Stimulated activated CD8-positive, alpha-beta memory T cell treated with anti-CD3 and anti-CD28 coated beads, Interleukin-7, amount 100 ng/mL, for 1 hour (primary cell): ENCODE measurements at regions not wholly inside any gene's neighbourhood (a gene's known extent, or its start where the extent isn't known, plus 50 kb on each side); places are given as distances from the start of the nearest gene placed in this dataset.
"Not testable (repeated sequence)": the region's sequence is repeated elsewhere in the genome, so short reads cannot be mapped to it uniquely, and the experiment has no call there.

Experiments
- DNase-seq, 2 donors: peaks; one replicate each; pipeline ENCODE4 v3.0.0-alpha.2; 2020; ENCODE audit warnings: low read depth in 2 of 2

DNA sequence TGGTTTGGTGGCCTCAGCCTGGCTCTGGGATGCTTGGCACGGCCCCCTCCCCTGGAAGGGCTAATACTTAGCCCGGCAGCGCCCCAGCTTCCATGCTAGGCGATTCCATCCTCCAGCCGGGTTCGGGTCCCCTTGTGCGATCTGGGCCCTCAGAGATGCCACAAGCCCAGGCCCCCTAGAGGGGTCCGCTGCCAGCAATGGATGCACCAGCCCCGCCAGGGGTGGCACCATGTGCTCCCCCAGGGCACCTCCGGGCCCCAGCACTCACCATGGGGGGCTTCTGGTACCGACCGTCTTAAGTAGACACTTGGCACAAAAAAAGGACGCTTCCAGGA is 125.7 kb upstream of the KCTD7 start:
- no peak for DNase-seq

DNA sequence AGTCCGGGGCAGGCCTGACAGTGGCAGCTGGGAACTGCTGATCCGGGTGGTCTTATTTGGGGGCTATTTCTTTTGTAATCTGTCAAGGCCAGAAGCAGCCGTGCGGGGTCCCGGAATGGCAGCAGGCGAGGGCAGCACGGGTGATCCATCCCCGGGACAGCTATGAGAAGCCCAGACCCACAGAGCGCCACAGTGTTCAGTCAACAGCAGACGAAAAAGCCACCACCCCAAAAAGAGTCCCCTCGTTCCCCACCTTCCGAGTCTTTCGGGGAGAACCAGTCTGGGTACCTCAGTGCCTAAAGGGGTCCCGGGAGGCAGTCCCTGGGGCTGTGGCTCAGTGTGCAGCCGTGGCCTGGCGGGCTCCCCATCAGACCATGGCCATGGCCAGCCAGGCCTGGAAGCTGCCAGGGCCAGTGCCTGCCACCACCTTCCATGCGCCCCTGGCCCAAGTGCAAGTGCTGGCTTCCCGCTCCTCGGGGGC is 125.1 kb upstream of the KCTD7 start:
- DNase-seq = no peak

DNA sequence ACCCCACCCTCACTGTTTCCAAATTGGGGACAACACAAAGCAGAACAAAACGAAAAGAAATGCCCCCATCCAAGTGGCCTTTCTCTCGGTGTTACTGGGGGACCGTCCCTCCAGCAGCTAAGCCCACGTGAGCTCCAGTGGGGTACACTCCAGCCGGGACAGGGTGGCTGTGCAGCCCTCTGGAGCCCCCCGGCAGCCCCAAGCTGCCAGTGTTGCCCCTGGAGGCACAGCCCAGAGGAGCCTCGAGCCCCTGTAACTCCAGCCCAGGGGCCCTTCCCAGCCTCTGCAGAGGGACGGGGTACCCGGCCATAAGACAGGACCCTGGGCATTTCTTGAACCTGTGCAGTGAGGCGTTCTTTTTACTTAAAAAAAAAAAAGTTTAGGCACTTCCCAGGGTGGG is 124.5 kb upstream of the KCTD7 start:
- no peak for DNase-seq

DNA sequence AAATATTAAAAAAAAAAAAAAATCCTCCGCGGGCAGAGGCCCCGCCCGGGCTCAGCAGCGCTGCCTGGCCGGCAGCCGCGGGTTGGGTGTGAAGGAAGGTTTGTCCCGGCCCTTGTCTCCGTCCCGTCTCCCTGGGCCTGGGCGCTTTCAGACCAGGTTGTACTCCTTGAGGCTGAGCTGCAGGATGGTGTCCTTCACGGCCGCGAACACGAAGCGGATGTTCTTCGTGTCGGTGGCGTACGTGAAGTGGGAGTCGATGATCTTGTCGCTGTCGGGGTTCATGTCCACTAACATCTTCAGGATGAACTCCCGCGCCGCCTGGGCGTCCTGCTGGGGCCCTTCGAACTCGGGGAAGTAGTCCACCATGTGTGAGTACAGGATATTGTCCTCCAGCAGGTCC is 123.7 kb upstream of the KCTD7 start:
- DNase-seq = no peak

DNA sequence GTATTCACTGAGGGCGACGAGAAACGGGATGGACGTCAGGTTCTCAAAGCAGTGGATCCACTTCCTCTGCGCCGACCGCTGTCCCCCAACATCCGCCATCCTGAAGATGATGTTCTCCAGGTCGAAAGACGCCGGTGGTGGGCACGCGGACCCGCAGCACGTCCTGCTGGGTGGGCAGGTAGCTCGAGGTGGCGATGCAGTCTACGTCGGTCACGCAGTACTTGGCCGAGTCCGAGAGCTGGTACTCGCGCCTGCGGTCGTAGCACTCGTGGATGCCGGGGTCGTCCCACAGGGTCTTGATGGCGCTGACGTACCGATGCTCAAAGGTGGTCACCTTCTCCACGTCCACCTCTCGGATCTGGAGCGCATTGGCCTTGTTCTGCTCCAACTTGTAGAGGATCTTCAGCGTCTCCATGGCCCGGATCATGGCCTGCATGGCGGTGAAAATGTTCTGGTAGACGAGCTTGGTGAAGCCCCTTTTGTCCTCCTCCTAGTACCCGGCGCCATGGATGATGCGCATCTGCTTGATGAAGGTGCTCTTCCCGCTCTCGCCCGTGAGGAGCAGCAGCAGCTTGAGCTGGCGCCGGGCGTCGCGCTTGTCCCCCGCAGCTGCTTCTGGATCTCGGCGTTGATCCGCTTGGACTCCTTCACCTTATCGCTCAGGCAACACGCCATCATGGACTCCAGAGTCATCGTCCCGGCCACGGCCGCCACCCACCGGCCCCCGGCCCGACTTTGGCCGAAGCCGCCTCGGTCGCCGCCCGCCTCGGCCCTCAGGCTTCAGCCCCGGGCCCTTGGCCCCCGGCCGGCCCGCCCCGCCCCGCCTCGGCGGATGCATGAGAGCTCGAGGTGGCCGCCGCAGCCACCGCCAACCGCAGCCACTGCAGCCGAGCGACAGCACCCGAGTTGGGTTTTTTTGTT is 122.9 kb upstream of the KCTD7 start:
- DNase-seq = no peak

DNA sequence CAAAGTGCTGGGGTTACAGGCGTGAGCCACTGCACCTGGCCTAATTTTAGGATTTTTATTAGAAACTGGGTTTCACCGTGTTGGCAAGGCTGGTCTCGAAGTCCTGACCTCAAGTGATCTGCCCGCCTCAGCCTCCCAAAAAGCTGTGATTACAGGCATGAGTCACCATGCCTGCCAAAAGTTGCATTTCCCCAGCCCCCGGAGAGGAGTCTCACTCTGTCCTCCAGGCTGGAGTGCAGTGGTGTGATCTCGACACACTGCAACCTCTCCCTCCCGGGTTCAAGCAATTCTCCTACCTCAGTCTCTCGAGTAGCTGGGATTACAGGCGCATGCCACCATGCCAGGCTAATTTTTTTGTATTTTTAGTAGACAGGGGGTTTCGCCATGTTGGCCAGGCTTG is 122.0 kb upstream of the KCTD7 start:
- not testable (repeated sequence) for DNase-seq

DNA sequence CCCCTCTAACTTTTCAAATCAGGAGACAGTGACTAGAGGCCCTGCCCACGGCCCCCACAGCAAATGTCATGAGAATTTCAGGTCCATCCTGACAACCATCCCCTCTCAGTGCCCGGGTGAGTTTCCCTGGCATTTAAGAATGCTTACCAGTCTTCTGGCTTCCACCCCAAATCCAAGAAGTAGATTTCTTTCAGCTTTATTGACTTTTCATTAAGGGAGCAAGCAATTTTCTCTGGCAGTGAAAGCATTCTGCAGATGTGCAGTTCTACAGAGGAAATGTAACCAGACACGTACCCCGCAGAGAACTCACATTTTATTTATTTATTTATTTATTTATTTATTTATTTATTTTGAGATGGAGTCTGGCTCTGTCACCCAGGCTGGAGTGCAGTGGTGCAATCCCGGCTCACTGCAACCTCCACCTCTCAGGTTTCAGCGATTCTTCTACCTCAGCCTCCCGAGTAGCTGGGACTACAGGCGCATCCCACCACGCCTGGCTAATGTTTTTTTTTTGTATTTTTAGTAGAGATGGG is 120.9 kb upstream of the KCTD7 start:
- no peak for DNase-seq

DNA sequence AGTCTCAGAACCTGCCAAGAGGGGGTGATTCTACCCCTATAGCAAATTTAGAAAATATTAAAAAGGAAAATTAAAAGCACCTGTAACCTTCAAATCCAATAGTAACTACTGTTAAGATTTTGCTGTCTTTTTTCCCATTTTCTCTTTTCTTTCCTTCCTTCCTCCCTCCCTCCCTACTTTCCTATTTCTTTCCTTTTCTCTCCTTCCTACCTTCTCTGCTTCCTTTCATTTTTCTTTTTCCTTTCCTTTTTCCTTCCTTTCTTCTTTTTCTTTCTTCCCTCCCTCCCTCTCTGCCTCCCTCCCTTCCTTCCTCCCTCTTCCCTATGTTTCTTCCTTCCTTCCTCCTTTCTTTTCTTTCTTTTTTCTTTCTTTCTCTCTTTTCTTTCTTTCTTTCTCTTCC is 120.2 kb upstream of the KCTD7 start:
- DNase-seq = no peak

DNA sequence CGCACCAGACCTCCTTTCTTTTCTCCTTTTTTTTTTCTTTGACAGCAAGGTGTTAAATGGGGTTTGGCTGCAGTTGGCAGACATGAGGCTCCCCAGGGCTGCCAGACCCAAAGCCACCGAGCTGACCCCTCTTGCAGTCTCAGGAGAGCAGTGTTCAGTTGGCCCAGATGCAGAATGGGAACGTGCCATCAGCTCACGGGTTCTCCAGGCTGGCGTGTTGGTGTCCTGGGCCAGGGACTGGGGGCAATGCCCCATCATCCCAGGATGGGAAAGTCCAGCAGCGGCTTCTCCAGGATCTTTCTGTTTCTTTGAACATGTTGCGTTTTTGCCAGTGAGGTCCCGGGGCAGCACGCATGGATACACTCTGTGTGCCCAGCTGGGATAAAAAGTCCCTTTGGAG is 114.6 kb upstream of the KCTD7 start:
- no peak for DNase-seq

DNA sequence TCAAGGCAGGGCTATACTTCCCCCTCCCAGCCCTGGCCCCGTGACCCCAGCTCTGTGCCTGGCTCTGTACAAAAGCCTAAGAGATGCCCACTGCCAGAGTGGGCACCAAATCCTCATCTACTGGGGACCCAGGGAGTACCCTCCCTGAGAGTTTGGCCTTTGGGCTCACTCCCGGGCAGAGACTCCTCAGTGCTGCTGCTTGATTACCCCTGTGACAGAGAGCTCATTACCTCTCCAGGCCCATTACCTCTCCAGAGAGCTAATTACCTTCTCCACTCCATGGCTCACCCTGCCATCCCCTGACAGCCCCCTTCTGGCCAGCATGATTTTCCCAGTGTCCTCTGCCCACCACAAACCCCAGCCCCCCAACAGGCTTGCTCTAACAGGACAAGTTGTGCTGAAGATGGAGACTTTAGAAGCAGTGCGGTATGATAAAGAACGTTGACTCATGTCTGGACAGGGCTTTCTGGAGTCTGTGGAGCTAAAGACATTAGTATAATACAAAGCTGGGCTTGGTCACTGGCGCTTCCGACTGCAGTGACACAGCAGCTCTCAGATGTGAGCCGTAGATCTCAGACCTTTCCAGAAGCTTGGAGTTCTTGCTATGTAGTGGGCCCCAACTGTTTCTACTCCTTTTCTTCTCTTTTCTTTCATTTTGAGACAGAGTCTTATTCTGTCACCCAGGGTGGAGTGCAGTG is 111.3 kb upstream of the KCTD7 start:
- no peak for DNase-seq

DNA sequence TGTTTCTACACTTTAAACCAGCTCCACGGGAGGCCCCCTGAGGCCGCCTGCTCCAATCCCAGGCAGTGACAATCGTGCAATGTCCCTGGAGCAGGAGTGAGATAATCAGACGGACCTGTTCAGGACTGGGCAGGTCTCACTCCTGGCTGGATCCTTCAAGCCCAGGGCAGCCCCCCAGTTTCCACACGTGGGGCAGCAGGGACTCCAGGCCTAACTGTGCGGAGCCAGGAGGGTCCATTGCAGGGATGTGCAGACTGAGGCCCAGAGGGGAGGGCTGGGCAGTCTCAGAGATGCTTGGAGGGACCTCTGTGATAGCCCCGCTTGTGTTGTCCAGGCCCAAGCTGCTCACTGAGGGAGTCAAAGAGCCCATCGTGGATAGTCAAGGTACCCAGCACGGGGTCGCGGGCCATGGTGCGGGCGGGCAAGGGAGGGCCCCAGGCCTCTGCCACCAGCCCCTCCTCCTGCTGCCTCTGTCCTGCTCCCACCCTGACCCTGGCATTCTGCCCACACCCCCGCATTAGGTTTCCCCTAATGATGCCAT is 110.5 kb upstream of the KCTD7 start:
- no peak for DNase-seq

DNA sequence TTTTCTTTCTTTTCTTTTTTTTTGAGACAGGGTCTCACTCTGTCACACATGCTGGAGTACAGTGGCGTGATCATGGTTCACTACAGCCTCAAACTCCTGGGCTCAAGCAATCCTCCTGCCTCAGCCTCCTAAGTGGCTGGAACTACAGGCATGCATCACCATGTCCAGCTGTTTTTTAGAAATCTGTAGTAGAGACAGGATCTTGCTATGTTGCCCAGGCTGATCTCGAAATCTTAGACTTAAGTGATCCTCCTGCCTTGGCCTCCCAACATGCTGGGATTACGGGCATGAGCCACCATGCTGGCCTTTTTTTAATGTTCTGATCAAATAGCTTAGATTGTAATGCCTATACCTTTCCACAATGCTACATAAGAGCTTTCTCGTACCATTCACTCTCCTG is 107.0 kb upstream of the KCTD7 start:
- no peak for DNase-seq

DNA sequence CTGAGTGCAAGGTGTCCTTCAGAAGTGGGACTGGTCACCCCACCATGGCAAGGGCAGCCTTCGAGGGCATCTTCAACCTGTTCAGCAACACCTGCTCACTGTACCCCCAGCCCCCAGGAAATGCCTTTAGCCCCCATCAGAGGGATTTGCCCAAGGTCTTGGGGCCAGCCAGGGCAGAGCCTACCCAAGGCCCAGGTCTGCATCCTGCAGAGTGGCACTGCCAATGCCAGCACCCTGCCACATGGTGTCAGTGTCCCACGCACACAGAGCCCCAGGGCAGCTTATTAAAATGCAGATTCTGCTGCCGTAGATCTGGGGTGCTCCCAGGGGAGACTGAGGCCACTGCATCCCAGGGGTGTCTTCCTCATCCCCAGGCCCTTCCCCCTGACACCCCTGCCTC is 106.2 kb upstream of the KCTD7 start:
- DNase-seq = no peak

DNA sequence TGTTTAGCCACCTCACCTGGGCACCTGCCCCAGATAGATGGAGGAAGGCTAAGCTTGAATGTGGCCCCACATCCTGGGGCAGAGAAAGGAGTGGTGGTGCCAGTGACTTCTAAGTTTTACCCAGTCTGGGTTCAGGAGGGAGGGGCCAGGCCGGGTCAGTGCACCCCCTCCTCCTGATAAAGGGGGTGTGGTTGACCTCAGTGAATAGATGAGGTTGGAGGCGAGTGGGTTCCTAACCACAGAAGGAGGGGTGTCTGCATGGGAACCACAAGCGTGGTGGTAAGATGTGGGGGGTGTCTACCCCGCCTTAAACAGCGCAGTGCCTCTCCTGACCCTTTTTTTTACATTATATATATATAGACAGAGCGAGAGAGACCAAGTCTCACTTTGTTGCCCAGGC is 105.3 kb upstream of the KCTD7 start:
- DNase-seq = no peak

DNA sequence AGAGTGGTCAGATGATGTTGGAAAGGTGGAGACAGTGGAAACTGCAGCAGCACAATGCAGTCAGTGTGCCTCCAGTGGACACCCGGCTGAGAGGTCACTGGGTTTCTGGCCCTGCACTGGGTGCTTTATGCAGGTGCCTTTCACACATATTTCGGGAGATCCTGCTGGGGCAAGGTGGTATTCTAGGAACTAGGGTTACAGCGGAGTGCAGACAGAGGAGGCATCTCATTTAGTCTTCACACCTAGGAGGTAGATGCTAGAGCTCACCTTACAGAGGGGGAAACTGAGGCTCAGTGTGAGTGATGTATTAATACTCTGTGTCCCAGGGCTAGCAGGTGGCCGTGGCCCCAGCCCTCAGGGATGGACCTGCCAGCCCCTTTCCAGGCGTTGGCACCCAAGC is 103.9 kb upstream of the KCTD7 start:
- DNase-seq = no peak

DNA sequence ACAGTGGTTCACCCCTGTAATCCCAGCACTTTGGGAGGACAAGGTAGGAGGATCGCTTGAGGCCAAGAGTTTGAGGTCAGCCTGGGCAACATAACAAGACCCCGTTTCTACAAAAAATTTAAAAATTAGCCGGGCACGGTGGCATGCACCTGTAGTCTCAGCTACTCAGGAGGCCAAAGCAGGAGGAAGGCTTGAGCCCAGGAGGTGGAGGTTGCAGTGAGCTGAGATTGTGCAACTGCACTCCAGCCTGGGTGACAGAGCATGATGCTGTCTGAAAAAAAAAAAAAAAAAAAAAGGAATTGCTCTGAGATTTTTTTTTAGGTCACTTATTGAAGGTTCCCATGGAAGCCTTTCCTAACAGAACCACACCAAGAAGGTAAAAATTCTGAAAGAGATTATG is 101.9 kb upstream of the KCTD7 start:
- not testable (repeated sequence) for DNase-seq

DNA sequence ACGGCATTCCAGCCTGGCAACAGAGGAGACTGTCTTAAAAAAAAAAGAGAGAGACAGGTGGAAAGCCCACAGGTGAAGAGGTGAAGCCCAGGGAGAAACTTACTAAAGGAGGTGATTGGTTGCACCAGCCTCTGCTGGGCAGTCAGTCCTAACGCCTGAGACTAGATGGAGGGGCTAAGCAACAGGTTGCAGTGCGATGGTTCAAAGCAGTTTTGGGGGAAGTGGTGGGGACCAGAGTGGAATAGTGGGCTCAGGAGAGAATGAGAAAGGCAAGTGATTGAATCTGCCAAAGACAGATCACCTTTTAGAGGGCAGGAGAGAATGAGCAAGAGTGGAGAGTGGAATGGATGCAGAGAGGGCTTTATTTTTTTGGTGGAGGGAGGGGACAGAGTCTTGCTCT is 100.0 kb upstream of the KCTD7 start:
- DNase-seq = no peak

DNA sequence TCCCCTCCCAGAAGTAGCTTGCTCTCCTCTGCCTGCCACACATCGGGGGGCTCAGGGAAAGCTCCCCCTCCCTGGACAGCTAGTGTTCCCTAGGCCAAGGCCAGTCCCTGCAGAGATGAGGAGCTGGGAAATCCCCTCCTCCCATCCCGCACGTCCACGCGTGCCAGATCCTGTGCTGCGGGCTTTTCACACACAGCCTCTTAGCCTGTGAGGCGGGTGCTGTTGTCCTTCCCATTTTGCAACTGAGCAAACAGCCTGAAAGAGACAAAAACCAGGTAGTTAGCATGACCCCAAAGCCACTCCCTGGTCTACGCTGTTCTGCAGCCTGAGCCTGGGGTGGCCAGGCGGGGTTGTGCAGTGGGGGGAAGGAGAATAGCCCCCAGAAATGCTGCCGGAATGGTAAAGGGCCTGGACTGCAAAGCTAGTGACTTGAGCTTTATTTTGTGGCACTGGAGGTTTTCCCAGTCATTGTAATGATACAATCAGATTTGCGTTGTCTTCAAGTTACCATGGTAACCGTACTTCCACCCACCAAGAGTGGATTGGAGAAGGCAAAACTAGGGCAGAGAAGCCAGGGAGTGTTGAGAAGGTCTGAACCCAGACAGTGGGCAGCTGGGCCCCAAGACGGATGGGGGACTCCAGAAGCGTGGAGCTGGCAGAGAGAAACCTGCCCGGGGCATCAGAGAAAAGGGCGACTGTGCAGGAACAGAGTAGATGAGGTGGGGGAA is 98.6 kb upstream of the KCTD7 start:
- DNase-seq = no peak

DNA sequence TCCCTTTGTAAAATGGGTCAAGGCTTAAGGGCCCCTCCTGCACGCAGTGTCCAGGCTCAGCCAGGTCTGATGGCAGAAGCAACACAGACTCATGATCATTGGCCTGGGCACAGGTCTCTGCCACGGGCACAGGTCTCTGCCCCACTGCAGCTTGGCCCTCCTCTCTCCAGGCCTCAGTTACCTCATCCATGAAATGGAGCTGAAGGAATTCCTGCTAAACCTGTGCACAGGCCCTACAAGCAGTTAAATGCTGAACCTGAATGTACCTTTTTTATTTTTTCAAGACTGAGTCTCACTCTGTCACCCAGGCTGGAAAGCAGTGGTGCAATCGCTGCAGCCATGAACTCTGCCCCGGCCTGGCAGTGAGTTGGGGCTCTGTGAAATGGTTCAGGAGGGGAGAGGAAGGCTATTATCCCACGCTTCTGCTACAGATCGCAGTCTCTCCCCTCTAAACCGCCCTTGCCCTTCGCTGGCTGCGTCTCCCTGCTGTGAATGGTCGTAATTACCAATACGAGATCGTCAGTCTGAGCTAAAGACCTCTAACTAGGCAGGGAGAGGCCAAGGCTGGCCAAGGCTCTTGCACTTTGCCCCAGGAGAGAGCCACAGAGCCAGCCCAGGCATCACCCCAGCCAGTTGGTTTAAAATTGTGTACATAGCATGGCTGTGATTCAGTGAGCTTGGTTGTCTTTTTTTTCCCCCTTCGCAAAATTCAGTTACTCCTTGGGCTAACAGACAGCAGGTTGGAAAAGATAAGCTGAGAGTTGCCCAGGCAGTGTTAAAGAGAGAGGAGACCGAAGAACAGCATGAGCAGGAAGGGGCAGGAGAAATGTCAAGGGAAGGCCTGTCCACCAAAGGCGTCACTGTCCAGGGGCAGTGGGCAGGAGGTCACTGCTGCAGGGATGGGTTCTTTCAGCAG is 93.0 kb upstream of the KCTD7 start:
- DNase-seq = no peak

DNA sequence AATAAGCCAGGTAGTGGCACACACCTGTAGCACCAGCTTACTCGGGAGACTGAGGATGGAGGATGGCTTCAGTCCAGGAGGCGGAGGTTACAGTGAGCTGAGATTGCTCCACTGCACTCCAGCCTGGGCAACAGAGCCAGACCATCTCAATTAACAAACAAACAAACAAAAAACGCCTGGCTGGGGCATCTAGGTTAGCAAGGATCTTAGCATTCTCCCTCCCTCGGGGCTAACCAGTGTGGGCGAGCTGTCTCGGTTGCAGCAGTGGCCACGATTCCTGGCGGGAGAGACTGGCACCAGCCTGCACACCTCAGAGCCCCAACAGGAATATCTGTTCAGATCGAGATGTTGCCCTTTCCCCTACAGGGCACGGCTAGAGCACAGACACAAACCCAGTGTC is 91.3 kb upstream of the KCTD7 start:
- DNase-seq = no peak

DNA sequence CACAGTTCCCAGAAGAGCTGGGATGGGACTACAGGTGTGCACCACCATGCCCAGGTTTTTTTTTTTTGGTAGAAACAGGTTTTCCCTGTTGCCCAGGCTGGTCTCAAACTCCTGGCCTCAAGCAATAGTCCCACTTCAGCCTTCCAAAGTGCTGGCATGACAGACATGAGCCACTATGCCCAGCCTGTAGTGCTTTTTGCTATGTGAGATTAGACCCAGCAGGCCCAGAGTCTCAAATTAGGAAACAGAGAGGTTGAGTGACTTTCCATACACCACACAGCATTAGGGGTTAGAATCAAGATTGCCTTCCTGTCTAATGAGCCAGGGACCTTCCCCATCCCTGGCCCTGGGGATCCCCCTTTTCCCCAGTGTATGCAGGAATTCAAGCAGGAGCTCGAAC is 90.8 kb upstream of the KCTD7 start:
- no peak for DNase-seq
